ENCODE measurements at regions not wholly inside any gene's neighbourhood (a gene's known extent, or its start where the extent isn't known, plus 50 kb on each side); places are given as distances from the start of the nearest gene placed in this dataset.

- TF ChIP-seq, protein P1, sequence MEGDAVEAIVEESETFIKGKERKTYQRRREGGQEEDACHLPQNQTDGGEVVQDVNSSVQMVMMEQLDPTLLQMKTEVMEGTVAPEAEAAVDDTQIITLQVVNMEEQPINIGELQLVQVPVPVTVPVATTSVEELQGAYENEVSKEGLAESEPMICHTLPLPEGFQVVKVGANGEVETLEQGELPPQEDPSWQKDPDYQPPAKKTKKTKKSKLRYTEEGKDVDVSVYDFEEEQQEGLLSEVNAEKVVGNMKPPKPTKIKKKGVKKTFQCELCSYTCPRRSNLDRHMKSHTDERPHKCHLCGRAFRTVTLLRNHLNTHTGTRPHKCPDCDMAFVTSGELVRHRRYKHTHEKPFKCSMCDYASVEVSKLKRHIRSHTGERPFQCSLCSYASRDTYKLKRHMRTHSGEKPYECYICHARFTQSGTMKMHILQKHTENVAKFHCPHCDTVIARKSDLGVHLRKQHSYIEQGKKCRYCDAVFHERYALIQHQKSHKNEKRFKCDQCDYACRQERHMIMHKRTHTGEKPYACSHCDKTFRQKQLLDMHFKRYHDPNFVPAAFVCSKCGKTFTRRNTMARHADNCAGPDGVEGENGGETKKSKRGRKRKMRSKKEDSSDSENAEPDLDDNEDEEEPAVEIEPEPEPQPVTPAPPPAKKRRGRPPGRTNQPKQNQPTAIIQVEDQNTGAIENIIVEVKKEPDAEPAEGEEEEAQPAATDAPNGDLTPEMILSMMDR (conservative IDR thresholded peaks at IDR 0.05; ENCODE audit: low read length) = no peak
- no peak for TF ChIP-seq EZH2phosphoT487 (IDR thresholded peaks at IDR 0.05; ENCODE audit: borderline replicate concordance, low read depth, low read length)
These were observed 170.2 kb upstream of the FREM1 start for GRCh38 chr9:15080401-15080800.

Data from OCI-LY7 (cell line).